Stimulated activated CD4-positive, alpha-beta T cell treated with anti-CD3 and anti-CD28 coated beads, Interleukin-15, amount 100 ng/mL, for 48 hours (primary cell): ENCODE measurements at regions not wholly inside any gene's neighbourhood (a gene's known extent, or its start where the extent isn't known, plus 50 kb on each side); places are given as distances from the start of the nearest gene placed in this dataset.

ENCODE experiments used
- DNase-seq, 2 donors: peaks; one replicate each; pipeline ENCODE4 v3.0.0-alpha.2; 2020; ENCODE audit warnings: low read depth in 2 of 2

DNA sequence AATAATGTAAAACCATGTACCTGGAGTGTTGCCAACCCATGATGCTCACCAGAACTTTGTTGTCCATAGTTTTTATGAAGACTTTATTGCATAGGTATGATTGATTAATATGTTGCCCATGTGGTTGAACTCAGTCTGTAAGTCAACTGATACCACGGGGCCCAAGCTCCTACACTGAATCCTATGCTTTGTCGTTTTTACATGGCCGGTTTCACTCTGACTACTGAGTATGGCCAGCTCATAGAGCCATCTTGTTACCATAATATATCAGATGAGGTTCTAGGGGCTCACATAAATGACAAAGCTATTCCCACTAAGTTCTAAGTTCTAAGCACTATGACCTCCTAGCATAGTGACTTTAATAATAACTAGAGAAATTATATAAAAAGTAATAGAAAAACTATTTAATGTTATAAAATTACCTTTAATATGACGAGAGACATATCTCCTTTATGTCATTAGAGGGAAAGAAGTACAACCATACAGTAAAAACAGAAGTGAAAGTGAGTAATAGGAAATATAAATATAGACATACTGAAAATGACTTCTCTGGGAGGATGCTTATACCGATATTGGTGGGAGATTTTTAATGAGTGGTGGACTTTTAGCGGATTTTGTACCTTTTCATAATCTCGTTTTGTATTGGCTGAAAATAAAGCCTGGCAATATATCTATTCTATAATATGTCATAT is 983.4 kb upstream of the PRMT6 start:
- no peak for DNase-seq

DNA sequence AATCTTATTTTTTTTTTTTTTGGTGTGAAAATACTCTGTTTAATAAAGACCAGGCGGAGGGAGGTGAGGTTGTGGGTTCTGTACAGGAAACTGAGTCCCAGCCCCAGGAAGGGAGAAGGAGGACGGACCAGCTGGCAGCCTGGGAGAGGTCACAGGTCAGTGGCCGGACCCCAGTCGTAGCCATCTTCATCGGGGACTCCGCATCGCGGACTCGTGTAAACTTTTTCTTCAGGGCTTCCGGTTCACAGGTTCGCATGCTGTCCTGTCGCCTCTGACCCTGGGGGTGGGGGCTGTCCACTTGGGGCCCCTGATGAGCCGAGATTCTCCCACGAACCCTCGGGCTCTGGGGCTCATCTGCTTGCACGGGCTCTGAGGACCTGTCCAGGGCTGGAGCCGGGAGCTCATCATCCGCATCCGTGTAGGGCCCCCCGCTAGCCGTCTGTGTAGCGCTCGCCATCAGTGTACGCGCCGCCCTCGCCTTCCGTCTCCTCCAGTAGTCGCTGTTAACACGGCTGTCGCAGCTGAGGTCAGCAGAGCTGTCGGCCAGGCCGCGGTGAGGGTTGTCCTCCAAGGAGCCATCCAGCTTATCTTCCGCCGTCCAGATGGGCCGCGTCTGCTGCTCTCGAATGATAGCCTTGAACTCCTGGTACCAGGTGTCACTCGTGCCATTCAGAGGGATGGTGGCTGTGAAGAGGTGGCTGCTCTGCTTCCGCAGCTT is 975.7 kb upstream of the PRMT6 start:
- DNase-seq: no peak

DNA sequence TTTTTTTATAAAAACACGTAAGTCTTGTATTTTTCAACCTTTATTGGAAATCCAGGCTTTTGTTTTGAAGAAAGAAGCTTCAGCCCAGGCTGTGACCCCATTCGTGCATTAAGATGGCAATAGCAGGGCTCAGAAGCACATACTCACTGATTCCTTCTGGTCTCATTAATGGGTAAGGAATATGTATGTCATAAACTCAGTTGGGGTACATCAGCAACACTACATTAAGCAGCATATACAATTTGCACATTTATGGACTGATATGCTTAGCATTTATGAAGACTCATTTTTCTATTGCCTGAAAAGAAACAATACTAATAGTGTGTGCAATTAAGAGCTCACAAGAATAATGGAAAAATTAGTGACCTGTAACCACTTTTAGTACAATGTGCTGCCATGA is 945.4 kb upstream of the PRMT6 start:
- DNase-seq: no peak

DNA sequence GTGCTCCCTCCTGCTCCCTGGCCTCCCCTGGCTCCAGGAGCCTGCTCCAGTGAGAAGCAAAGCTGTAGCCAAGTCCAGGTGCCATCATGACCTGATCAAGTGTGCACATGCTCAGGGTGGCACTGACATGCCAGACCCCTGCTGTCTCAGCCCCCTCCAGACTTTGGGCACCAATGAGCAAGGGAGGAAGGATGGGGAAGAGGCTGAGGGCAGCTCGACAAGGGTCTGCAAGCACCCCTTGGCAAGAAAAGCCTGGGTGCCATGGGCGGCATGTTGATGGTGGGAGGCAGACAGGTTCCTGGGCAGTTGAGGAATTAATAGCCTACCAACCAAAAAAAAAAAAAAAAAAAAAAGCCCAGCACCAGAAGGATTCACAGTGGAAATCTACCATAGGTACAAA is 942.6 kb upstream of the PRMT6 start:
- no peak for DNase-seq

DNA sequence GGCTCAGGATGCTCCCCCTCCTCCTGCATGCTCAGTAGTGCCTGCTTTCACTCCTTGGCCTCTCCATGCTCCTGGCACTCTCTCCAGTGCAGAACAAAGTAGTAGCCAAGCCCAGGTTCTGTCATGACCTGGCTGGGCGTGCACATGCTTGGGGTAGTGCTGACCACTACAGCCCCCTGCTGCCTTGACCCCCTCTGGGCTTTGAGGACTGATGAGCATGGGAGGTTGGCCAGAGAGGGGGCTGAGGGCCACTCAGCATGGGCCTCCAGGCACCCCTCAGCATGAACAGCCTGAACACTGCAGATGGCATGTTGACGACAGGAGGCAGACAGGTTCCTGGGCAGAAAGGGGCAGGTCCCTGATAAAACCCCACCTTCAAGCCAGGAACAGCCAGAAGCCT is 935.7 kb upstream of the PRMT6 start:
- no peak for DNase-seq

DNA sequence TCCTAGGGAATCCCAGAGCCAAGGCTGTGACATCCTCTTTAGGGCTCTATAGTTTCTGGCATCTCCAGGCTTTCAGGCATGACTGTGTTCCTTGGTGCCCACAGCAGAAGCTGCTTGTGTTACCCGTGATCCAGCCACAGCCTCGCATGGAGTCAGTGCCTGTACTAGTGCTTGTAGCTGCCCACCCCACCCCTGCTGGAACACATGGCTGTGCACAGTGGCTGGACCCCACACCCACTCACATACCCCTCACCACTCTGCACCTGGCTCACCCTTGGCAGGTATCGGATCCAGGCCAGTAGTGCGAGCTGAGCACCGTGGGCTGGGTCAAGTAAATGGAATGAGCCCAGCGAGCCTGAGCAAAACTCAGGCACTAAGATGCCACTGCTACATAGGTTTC is 934.7 kb upstream of the PRMT6 start:
- no peak for DNase-seq

DNA sequence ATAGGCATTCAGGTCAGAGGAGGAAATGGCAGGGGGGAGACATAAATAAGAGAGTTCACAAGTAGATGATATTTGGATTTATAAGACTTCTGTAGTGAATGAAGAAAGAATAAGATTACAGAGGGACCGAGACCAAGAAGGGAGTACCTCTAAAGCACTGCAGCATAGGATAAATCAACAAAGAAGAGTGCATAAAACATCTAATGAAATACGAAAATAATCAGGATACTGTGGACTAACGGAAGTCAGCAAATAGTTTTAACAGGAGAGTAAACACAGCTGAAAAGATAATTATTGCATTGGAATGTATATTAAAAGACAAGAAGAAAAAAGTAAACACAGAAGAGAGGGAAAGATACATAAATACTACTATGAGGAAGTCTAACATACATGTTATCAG is 921.9 kb upstream of the PRMT6 start:
- no peak for DNase-seq

DNA sequence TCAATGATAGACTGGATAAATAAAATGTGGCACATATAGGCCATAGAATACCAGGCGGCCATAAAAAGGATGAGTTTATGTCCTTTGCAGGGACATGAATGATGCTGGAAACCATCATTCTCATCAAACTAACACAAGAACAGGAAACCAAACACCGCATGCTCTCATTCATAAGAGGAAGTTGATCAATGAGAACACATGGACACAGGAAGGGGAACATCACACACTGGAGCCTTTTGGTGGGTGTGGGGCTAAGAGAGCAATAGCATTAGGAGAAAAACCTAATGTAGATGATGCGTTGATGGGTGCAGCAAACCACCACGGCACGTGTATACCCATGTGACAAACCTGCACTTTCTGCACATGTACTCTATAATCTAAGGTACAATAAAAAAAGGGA is 883.4 kb upstream of the PRMT6 start:
- DNase-seq: no peak

DNA sequence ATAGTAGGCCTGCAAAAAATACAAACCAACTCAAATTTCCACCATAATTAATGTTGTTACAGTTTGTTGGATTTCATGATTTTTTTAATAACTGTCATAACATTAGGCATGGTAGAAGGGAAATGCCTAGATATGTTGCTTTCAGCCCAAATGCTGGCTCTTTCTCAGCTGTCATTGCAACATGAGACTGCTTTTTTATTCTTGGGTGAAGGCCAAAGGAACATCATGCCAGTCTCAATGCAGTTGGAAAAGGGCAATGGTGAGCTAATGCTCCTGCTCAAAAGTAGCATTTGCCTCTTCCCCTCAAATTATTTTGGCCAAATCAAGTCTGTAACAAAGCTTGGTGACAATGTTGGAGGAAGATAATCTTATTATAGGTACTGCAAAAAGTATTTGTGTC is 877.7 kb upstream of the PRMT6 start:
- DNase-seq: no peak

DNA sequence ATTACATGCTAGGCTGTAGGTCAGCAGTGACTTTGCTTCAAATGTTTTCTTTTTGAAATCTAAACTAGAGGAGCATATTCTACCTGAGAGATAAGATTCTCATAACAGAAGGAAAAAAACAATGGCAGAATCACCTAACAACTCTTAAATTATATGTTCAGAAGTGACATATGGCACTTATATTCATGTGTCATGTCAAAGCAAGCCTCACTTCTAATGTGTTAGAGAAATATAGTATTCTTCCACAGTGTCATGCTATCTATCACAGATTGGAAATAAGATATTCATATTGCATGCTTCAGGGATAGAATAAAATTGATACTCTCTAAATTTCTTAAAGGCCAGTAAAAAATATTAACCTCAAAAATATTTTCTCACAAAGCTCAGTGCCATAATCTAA is 874.6 kb upstream of the PRMT6 start:
- DNase-seq: no peak

DNA sequence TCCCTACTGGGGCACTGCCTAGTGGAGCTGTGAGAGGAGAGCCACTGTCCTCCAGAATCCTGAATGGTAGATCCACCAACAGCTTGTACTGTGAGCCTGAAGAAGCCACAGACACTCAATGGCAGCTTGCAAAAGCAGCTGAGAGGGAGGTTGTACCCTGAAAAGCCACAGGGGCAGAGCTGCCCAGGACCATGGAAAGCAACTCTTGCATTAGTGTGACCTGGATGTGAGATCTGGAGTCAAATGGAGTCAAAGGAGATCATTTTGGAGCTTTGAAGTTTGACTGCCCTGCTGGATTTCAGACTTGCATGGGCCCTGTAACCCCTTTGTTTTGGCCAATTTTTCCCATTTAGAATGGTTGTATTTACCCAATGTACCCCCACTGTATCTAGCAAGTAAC is 871.4 kb upstream of the PRMT6 start:
- DNase-seq: no peak

DNA sequence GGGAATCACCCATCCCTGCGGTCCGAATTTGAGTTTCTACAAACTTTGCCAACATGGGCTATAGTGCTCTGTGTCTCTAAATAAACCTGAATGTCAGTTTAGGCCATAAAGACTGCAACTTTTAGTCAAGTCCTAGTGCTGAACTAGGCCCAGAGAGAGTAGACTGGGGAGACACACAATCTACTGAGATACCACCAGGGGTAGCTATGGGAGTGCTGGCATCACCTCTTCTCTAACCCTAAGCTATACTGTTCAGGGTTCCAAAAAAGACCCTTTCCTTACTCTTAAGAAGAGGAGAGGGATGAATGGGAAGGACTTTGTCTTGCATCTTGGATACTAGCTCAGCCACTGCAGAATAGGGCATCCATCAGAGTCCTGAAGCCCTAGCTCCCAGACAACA is 866.7 kb upstream of the PRMT6 start:
- DNase-seq: no peak

DNA sequence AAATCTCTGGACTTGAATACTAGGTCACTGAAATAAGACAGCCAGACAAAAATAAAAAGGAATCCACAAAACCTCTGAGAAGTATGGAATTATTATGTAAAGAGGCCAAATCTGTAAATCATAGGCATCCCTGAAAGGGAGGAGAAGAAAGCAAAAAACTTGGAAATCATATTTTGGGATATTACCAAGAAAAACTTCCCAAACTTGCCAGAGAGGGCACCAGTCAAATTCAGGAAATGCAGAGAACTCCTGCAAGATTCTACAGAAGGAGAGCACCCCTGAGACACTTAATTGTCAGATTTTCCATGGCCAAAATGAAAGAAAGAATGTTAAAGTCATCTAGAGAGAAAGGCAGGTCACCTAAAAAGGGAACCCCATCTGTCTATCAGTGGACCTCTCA is 862.3 kb upstream of the PRMT6 start:
- no peak for DNase-seq

DNA sequence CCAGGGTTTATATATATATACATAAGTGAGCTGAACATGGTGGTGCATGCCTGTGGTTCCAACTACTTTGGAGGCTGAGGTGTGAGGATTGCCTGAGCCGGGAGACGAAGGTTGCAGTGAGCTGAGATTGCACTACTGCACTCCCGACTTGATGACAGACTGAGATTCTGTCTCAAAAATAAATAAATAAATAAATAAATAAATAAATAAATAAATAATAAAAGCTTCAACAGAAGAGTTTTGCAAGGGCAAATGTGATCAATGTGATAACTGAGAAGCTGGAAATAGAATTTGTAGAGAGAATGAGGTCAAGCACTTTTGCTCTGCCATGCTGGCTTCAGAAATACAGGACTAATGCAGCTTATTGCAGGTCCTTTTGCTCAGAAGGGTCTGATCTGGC is 855.8 kb upstream of the PRMT6 start:
- no peak for DNase-seq

DNA sequence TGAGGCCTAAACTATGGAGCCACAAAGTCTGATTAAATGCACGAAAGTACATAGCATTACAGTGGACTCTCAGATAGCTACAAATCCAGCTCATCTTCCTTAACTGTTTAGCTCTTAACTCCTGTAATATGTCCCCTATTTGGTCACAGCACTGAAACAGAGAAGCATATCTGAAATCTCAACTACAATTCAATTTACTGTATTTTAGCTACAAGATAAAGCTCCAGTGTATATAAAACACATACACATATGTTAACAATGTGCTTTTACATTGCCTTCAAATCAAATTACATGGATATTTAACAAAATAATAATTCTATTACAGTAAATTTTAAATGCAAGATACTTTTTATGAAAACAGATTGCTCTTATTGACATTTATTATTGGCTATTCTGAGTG is 849.3 kb upstream of the PRMT6 start:
- DNase-seq: no peak

DNA sequence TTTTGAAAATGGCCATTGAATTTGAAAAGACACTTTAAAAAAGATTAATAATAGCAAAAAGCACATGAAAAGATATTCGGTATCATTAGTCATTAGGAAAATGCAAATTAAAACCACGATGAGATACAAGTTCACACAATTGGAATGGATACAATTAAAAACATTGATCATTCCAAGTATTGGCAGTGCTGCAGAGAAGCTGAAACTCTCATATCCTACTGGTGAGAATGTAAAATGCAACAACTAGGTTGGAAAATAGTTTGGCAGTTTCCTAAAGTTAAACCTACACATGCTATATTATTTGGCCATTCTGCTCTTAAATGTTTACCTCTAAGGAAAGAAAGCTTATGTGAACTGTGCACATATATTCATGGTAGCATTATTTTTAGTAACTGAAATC is 838.7 kb upstream of the PRMT6 start:
- no peak for DNase-seq

DNA sequence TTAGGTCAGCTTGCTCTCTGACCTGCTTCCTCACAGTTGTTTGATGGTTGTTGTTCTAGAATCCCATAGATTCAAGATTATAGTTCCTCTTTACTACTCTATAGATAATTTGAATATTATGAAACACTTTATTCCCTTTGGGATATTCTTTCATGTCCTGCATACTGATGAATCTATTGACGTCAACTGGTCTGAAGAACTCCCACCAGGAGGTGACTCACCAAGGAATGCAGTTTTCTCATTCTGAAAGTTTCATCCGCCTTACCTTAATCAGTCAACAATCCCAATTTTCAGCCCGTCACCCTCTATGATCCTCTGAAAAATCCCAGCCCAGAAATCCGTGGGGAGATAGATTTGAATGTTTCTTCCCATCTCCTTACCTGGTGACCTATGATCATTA is 834.1 kb upstream of the PRMT6 start:
- DNase-seq: no peak

DNA sequence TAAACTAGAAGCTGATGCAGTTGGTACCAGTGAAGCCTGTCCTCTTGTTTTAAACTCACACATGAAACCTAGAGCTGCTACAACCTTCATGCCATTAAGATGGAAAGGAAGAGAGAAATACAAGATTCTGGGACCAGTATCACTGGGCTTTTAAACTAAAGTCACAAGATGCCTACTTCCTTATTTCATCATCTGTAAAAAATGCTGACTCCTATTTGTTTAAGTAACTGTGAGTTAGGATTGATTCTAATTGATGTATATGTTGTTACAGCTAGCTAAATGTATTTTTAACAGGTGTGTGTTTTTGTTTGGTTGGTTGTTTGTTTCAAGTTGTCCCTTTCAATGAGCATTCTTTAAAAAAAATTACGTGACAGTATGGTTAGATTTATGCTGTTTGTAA is 833.3 kb upstream of the PRMT6 start:
- no peak for DNase-seq

DNA sequence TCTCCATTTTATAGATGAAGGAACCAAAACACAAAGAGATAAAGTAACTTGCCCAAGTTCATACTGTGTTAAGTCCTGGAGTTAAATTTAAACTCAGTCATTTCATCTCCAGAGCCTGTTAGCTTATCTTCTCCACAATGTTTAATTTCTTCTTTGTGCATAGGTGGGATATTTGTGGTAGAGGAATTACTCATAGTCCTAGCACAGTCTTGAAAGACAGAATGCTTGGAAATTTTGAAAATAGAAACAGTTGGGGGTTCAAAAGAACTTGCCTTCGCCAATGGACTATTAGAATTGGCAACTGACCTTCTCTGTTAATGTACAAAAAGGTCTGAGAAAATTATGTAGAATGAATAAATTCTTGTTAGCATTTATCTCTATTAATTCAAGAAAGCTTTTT is 832.0 kb upstream of the PRMT6 start:
- no peak for DNase-seq

DNA sequence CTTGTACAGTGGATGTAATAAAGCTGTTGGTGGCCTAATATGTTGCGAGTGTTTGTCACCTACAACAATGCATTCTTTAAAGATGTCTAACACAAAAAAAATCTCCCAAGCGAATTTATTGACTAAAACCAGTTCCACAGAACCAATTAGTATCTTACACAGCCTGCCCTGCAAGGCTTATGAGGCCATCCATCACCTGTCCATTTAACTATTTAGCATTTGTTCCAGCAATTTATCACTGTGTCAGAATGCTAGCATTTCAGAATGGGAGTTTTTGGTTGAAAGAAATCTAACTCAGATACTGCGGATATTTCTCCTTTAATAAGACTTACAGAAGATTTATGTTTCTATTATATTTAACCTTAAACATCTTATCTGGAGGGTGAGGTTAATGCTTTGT is 831.1 kb upstream of the PRMT6 start:
- no peak for DNase-seq

DNA sequence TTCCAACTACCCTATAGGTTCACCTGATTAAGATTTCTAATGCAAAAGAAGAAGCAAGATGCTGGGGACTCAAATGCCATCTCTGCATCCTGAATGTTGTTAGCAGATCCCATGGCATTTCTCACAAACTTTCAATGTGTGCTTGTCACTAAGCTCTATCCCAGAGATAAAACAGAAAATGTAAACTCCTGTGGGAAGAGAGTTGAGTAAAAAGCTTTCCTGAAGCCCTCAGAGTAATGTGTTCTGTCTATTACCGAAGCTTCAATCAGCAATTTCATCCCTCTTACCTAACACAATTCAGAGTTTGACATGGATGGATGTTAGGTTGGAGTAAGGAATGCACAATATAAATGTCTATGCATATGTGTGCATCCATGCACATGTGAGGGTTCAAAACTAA is 829.9 kb upstream of the PRMT6 start:
- DNase-seq: no peak

DNA sequence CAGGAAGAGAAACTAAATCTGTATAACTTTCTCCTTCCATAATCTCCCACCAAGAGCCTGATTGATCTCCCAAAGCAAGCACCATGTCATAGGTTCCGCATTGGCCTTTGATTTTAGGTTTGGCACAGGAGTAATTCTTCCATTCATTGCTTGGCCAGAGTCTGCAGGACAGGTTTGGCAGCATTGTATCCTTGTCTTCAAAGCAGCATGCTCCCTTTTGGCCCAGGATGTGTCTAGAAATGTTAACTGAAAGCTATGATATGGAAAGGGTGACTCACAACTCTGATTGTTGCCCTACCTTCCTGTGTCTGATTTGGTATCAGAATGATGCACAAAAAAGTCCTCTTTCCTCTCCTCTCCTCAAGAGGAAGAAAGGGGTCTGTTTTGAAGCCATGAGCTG is 824.3 kb upstream of the PRMT6 start:
- no peak for DNase-seq

DNA sequence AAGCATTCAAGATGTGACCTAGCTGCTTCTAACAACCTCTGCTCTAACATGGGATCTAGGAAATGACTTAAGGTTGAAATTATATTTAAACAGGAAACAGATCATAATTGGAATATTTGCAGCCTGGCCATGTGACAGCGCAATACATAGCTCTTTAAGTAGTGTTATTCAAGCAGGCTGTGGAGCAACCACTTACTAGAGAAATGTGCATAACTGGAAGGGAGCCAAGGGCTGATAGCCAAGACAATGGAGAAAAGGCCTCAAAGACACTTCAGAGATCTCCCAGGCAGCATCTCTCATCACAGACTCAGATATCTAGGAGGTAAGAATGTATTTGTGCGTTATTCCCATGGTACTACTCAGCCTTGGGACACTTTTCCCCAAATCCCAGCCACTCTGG is 823.0 kb upstream of the PRMT6 start:
- no peak for DNase-seq

DNA sequence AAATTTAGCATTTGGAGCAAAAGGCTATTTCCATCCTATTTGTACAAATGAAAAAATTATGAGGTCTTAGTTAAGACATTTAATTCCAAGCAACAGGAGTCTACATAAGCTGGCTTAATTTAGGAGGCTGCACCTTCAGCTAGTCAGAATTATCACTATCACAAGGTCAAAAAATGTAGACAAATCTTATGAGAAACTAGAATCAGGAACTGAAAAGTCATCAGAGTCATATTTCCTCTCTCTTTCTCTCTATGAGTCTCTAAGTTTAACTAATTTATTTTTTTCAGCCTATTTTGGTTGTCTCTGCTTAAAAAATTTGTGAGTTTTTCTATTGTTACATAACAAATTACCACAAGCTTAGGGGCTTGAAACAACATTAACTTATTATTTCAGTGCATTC is 807.1 kb upstream of the PRMT6 start:
- DNase-seq: no peak
